IMR-90 (cell line): ENCODE measurements at regions not wholly inside any gene's neighbourhood (a gene's known extent, or its start where the extent isn't known, plus 50 kb on each side); places are given as distances from the start of the nearest gene placed in this dataset.

Experiments used
- ATAC-seq: fragments of 200-7000 bp; cut with Tn5 transposase; 2 replicates; pipeline ENCODE4 v1.9.1; 2020; ENCODE audit warnings: low read depth, mild to moderate bottlenecking, moderate library complexity
- BruUV-seq: library from RNA; stranded (reverse); fragments of 400-500 nt; replicated peaks from 2 replicates; lab custom pipeline; 2021; lab: Mats Ljungman, UMichigan
- CTCF ChIA-PET: fragments of 300-600 bp; formaldehyde crosslinking; extraction: SDS; loops from one replicate; lab custom pipeline; 2021; ENCODE audit warnings: antibody characterized with exemption; lab: Yijun Ruan, JAX
- POLR2A ChIA-PET: fragments of 300-600 bp; sonication (Branson Sonifier 250); formaldehyde crosslinking; loops from one replicate; lab custom pipeline; 2022; ENCODE audit warnings: antibody characterized with exemption; ENCODE audit not compliant: unreplicated experiment; lab: Charles Lee
- DNase-seq: peaks from one replicate; pipeline ENCODE4 v3.0.0; 2013
- H2AFZ ChIP-seq: replicated peaks from 2 replicates; pipeline ENCODE3; 2013; ENCODE audit warnings: low read length, mild to moderate bottlenecking; ENCODE audit not compliant: poor library complexity
- H2AK5ac ChIP-seq: 2 replicates; pipeline ENCODE4 v1.6.1; 2013; ENCODE audit warnings: low read depth, low read length, inconsistent platforms
- H2AK9ac ChIP-seq: replicated peaks from 2 replicates; pipeline ENCODE3; 2013; ENCODE audit warnings: mild to moderate bottlenecking, low read depth, low read length, moderate library complexity; ENCODE audit not compliant: poor library complexity
- H2BK120ac ChIP-seq: 2 replicates; pipeline ENCODE4 v1.6.1; 2013; ENCODE audit warnings: low read depth, low read length, inconsistent platforms
- H2BK15ac ChIP-seq: 3 replicates; pipeline ENCODE4 v1.6.1; 2013; ENCODE audit warnings: low read depth, low read length, inconsistent platforms
- H2BK20ac ChIP-seq: 2 replicates; pipeline ENCODE4 v1.6.1; 2013; ENCODE audit warnings: low read depth, mild to moderate bottlenecking, inconsistent platforms, low read length, moderate library complexity
- H2BK5ac ChIP-seq: 2 replicates; pipeline ENCODE4 v1.6.1; 2013; ENCODE audit warnings: mild to moderate bottlenecking, low read depth, low read length, inconsistent platforms; ENCODE audit not compliant: poor library complexity, severe bottlenecking
- H3K14ac ChIP-seq: replicated peaks from 2 replicates; pipeline ENCODE4 v1.6.1; 2013; ENCODE audit warnings: low read depth, low read length, inconsistent platforms
- H3K18ac ChIP-seq: 2 replicates; pipeline ENCODE4 v1.6.1; 2013; ENCODE audit warnings: low read depth, low read length, control low read depth
- H3K23ac ChIP-seq: 2 replicates; pipeline ENCODE4 v1.6.1; 2013; ENCODE audit warnings: low read depth, low read length, inconsistent platforms
- H3K27ac ChIP-seq: 2 replicates; pipeline ENCODE4 v1.5.1; 2013; ENCODE audit warnings: mild to moderate bottlenecking, control low read depth, low read length; ENCODE audit not compliant: insufficient read depth
- H3K27me3 ChIP-seq: 2 replicates; pipeline ENCODE4 v1.6.1; 2013; ENCODE audit warnings: low read length; ENCODE audit not compliant: control insufficient read depth, insufficient read depth
- H3K36me3 ChIP-seq: 2 replicates; pipeline ENCODE4 v1.6.1; 2013; ENCODE audit warnings: low read length, mixed read lengths; ENCODE audit not compliant: control insufficient read depth, insufficient read depth
- H3K4ac ChIP-seq: 2 replicates; pipeline ENCODE4 v1.6.1; 2013; ENCODE audit warnings: low read depth, low read length, inconsistent platforms
- H3K4me1 ChIP-seq: 2 replicates; pipeline ENCODE4 v1.6.1; 2013; ENCODE audit warnings: low read length, mixed read lengths; ENCODE audit not compliant: control insufficient read depth, insufficient read depth
- H3K4me2 ChIP-seq: 2 replicates; pipeline ENCODE4 v1.6.1; 2013; ENCODE audit warnings: low read depth, mild to moderate bottlenecking, control low read depth, low read length, moderate library complexity
- H3K4me3 ChIP-seq: 2 replicates; pipeline ENCODE4 v1.5.1; 2013; ENCODE audit warnings: low read depth, mild to moderate bottlenecking, control low read depth, low read length, moderate library complexity; ENCODE audit not compliant: insufficient read depth
- H3K56ac ChIP-seq: 2 replicates; pipeline ENCODE4 v1.6.1; 2013; ENCODE audit warnings: low read length, inconsistent platforms; ENCODE audit not compliant: insufficient read depth; ENCODE audit errors: extremely low read depth
- H3K79me1 ChIP-seq, 2 experiments: 2 replicates each; pipeline ENCODE4 v1.6.1; 2013; ENCODE audit warnings: low read length in 2 of 2, inconsistent platforms in 1 of 2, low read depth in 1 of 2
- H3K9ac ChIP-seq: 2 replicates; pipeline ENCODE4 v1.6.1; 2013; ENCODE audit warnings: low read depth, low read length, control low read depth
- H3K9me1 ChIP-seq: 2 replicates; pipeline ENCODE4 v1.6.1; 2013; ENCODE audit warnings: low read length, inconsistent platforms; ENCODE audit not compliant: insufficient read depth
- H3K9me3 ChIP-seq: 2 replicates; pipeline ENCODE4 v1.6.1; 2013; ENCODE audit warnings: low read length; ENCODE audit not compliant: control insufficient read depth, insufficient read depth
- H4K20me1 ChIP-seq: 2 replicates; pipeline ENCODE4 v1.6.1; 2013; ENCODE audit warnings: low read length, inconsistent platforms; ENCODE audit not compliant: insufficient read depth
- H4K5ac ChIP-seq: 2 replicates; pipeline ENCODE4 v1.6.1; 2013; ENCODE audit warnings: mild to moderate bottlenecking, low read depth, low read length, control low read depth
- H4K8ac ChIP-seq, 2 experiments: 2 replicates each; pipeline ENCODE4 v1.6.1; 2013; ENCODE audit warnings: low read depth in 2 of 2, low read length in 2 of 2, control low read depth in 1 of 2, inconsistent platforms in 1 of 2
- H4K91ac ChIP-seq: 2 replicates; pipeline ENCODE4 v1.6.1; 2013; ENCODE audit warnings: low read depth, low read length, inconsistent platforms; ENCODE audit not compliant: insufficient read depth
- MAFK ChIP-seq: IDR thresholded peaks from 2 replicates; pipeline ENCODE4 v1.6.1; 2012; ENCODE audit warnings: low read depth, low read length, improper control_type of control experiment
- NFE2L2 ChIP-seq: fragments of 150-350 bp; IDR thresholded peaks from 2 replicates; pipeline ENCODE4 v1.6.1; 2016; ENCODE audit warnings: low read depth, mild to moderate bottlenecking, low read length
- RCOR1 ChIP-seq: IDR thresholded peaks from 2 replicates; pipeline ENCODE4 v1.6.1; 2012; ENCODE audit warnings: mild to moderate bottlenecking, low read length, improper control_type of control experiment; ENCODE audit not compliant: insufficient replicate concordance
- SMC3 ChIP-seq: fragments of 150-350 bp; IDR thresholded peaks from 2 replicates; pipeline ENCODE4 v1.6.1; 2016; ENCODE audit warnings: low read depth, mild to moderate bottlenecking, antibody characterized with exemption, low read length, moderate library complexity
- WGBS, 2 experiments: methylation state at CpG; one replicate each; pipeline versions ENCODE4 v1.1.5 to v1.1.7; 2013; ENCODE audit warnings: missing lambda C conversion rate in 2 of 2; ENCODE audit not compliant: insufficient read length in 1 of 2; ENCODE audit errors: extremely low coverage in 2 of 2; 5-methylcytosine and 5-hydroxymethylcytosine counted together
- dilution Hi-C: fragments of 300-500 bp; cut with HindIII; formaldehyde crosslinking; loops from one replicate; pipeline ENCODE4 v1.14.3; 2018; ENCODE audit warnings: low sequenced_read_pairs; ENCODE audit not compliant: unreplicated experiment
- in situ Hi-C: fragments of 300-500 bp; cut with MboI; formaldehyde crosslinking; loops from 3 replicates; pipeline ENCODE4 v1.14.3; 2019; ENCODE audit warnings: low sequenced_read_pairs, inconsistent platforms, mixed read lengths
- intact Hi-C: fragments of 100-400 bp; cut with micrococcal nuclease; formaldehyde crosslinking; loops from 2 replicates; pipeline ENCODE4 v1.10.0; 2022

DNA sequence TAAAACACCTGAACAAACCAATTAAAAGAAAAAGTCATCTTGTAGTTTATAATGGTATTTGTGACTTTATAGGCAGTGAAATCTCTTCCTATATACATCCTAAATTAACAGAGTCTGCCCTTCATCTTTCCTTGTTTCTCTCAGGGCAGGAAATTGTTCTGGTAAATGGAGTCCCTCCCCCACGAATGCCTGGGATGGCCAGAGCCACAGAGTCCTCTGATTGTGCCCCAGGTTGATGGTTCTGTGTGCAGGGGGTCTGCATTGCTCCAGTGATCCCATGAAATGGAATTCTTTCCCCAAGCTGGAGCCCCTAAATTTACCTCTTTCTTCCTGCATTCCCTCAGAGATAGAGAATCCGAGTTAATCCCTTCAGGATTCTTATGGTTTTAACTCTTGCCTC is 155.5 kb downstream of the MTX2 start:
- Histone ChIP-seq H2BK15ac (no peak overlapping the region), H3K9me3 (no peaks in the 10 kb centered on the region), H3K4ac (no peak overlapping the region), H3K23ac (no peak overlapping the region), H4K5ac (no peak overlapping the region), H3K56ac (no peak overlapping the region), H3K14ac (no peak overlapping the region), H3K18ac (no peak overlapping the region), H4K8ac (peak overlapping the region in 1 of 2 experiments; percentile 40; a peak in 1 of 4 replicates), H3K36me3 (no peaks in the 10 kb centered on the region), H3K9ac (no peak overlapping the region), H2AK9ac (no peak overlapping the region), H3K9me1 (peaks cover 12% of the 10 kb centered on the region; the same call in 1 of the 2 replicates), H3K4me2 (no peak overlapping the region), H3K27ac (no peak overlapping the region), H2AFZ (peak overlapping the region; percentile 27), H3K27me3 (no peaks in the 10 kb centered on the region), H2BK20ac (no peak overlapping the region), H3K4me1 (peaks cover 11% of the 10 kb centered on the region), H4K91ac (no peak overlapping the region; the same call in 1 of the 2 replicates), H4K20me1 (no peaks in the 10 kb centered on the region), H3K79me1 (no peaks in the 10 kb centered on the region), H3K4me3 (no peak overlapping the region), H2AK5ac (no peak overlapping the region), H2BK120ac (no peak overlapping the region), H2BK5ac (no peak overlapping the region)
- dilution Hi-C loops: no loop called here
- in situ Hi-C loops: no loop called here
- ATAC-seq: no peak
- WGBS, 2 experiments: no CpG with 5 or more reads among the region's 2 CpGs
- intact Hi-C loops: no loop called here
- TF ChIP-seq MAFK: no peak
- no peak for TF ChIP-seq RCOR1
- no peak for TF ChIP-seq SMC3
- no peak for TF ChIP-seq NFE2L2
- ChIA-PET POLR2A (no interaction called here), CTCF (no interaction called here)
- no TSS peak for BruUV-seq
- no peak for DNase-seq
